Spleen (tissue), 3 donors: ENCODE measurements at regions not wholly inside any gene's neighbourhood (a gene's known extent, or its start where the extent isn't known, plus 50 kb on each side); places are given as distances from the start of the nearest gene placed in this dataset.

Experiments used
- POLR2A ChIP-seq, 3 donors: fragments of 450-650 bp; IDR thresholded peaks; one replicate each; pipeline ENCODE4 v1.5.1; 2017; ENCODE audit warnings: antibody characterized with exemption in 3 of 3, mild to moderate bottlenecking in 1 of 3
- POLR2AphosphoS5 ChIP-seq, 3 donors: sonication (generic); formaldehyde crosslinking; IDR thresholded peaks; one replicate each; pipeline ENCODE4 v1.5.1; 2017; ENCODE audit warnings: antibody characterized with exemption in 3 of 3

DNA sequence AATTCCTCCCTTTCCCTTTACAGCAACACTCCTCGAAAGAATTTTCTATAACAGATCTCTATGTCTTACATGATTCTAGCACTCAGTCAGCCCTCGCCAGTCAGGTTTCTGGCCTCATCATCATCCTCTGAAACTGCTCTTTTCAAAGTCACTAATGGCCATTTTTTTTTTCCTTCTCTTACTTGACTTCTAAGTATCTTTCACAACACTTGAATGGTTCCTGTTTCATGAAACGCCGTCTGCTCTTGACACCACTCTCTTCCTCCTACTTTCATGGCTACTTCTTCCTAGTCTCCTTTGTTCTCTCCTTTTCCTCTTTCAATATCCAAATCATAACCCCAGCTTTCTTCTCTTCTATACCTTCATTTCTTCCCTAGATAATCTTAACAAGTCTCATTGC is 100.5 kb upstream of the NRP1 start:
- TF ChIP-seq POLR2A (IDR thresholded peaks at IDR 0.05) (no peak), POLR2AphosphoS5 (IDR thresholded peaks at IDR 0.05) (no peak)
